RPMI8226 (cell line): ENCODE measurements at regions not wholly inside any gene's neighbourhood (a gene's known extent, or its start where the extent isn't known, plus 50 kb on each side); places are given as distances from the start of the nearest gene placed in this dataset.
"Not testable (repeated sequence)": the region's sequence is repeated elsewhere in the genome, so short reads cannot be mapped to it uniquely, and the experiment has no call there.

Experiments
- DNase-seq: peaks from one replicate; pipeline ENCODE4 v3.0.0-alpha.2; 2015

DNA sequence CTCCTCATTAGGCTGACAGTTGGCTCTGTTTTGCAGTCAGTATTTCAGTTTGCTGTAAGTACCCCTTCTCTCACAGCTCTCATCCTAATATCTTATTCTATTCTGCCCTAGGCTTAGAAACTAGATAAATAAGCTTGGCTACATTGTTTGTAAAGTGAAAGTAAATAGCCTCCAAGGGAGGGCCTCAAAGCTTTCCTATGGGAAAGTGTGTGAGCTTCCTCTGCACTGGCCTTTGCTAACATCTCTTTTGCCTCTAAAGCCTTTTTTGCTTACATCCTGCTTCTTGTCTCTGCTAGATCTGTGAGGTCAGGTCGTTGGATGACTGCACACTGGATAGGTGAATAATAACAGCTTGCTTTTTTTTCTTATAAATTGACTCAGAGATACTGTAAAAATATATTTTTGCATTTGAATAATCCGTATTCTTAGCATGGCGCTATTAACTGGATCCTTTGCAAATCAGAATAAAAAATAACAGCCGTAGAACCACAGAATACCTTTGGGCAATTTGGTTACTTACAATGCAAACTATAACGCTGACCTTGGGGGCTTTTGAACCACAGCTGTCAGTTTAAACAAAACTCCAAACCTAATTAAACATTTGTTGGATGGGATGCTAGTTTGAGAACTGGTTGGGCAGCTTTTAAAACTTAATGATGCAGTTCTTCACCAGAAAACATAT is 55.1 kb downstream of the TTC6 start:
- no peak for DNase-seq

DNA sequence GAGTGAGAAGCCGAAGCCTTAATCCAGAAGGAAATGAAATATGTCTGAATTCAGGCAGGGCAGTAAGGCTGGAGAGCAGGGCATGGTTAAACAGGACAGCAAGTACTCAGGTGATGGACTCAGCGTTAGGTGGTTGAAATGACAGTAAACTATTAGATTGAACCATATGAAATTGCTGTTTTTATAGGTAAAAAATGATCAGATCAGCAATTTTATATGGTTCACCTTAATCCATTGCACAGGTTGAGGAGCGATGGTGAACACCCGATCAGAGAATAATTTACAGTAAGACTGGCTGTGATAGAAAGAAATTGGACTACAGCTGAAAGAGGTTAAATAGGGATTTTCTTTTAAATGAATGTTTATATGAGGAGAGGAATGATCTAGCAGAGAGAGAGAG is 56.6 kb downstream of the TTC6 start:
- DNase-seq: no peak

DNA sequence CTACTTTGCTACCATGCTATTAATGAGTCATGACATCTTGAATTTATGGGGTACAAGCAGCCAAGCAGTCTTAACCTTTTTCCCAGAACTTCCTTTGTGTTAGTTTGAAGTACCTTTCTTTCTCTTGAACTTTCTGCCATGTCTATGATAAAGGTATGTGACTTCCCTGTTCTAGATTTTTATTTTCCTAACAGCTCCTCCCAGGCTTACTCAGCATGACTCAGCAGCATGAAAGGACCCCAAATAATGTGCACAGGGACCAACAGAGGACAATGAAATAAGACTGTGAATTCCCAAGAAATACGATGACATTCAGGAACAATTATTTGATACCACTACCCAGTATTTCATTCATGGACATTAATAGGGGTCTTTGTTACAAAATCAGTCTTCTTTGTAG is 60.0 kb downstream of the TTC6 start:
- no peak for DNase-seq

DNA sequence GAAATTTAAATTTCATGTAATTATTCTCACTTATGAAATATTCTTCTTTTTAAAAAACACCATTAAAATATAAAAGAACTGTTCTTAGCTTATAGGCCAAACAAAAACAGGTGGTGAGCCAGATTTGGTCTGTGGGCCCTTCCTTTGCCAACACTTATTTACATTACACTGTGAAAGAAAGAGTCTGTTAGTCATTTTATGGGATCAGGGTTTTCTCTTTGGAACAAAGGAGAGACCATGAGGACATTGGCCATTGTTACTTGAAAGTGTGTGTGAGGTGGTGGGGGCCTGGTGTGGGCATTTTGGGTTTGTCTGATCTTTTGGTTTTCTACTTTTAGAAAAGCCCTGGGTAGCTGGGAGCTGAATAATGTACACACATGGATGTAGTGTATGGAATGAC is 62.7 kb downstream of the TTC6 start:
- DNase-seq: no peak

DNA sequence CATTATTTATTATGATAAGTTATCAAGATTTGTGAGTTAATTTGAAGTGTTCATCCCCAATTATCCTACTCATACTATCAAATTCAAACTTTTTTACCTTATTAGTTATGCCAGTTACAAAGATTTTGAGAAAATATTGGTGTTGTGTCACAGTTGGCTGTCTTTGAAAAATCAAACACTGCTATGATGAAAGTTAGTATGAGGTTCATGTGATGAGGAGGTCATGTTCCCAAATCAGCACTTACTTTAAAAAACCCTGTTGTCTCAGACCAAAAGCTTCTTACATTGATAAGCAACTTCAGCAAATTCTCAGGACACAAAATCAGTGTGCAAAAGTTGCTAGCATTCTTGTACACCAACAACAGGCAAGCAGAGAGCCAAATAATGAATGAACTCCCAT is 68.1 kb downstream of the TTC6 start:
- no peak for DNase-seq

DNA sequence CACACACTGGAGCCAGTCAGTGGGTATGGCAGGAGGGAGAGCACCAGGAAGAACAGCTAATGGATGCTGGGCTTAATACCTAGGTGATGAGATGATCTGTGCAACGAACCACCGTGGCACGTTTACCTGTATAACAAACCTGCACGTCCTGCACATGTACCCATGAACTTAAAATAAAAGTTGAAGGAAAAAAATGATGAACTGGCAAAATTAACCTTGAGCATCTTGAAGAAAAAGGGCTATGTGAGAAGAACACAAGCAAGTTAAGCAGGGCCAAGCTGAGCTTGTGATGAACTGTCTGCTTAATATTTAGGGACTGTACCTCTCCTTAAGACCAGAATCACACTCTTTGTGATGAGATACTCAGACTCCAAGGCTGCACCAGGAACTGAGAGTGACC is 70.0 kb downstream of the TTC6 start:
- DNase-seq: no peak

DNA sequence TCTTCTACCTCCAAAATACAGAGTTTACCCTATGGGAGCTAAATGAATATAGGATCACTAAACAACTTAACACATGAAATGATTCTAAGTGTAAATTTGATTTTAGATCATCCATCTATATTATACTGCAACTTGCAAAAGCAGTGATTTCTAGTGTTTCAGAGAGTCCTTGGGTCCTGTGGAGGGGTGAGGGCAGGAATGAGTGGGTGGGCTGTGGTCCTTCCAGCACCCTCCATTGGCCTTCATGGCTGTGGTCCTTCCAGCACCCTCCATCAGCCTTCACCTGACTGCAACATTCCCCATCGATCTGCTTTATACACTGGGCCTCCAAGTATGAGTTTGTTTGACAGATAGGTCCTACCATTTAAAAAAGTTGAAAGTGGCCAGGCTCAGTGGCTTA is 70.5 kb downstream of the TTC6 start:
- DNase-seq: no peak

DNA sequence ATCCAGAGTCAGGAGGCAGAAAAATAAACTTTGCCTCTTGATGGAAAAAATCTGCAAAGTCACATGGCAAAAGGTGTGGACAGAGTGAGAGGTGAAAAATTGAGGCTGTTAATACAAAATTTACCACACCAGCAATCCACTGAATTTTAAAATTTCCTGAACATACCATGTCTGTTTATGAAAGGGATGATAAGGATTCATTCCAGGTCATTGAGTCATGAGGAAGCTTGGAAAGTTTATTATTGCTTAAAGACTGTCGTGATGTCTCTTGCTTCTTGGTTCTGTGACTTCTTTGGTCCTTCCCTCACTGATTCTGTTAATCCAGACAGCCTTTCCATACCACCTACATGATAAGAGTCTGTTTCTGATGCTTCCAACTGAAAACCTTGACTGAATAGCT is 73.2 kb downstream of the TTC6 start:
- DNase-seq: no peak

DNA sequence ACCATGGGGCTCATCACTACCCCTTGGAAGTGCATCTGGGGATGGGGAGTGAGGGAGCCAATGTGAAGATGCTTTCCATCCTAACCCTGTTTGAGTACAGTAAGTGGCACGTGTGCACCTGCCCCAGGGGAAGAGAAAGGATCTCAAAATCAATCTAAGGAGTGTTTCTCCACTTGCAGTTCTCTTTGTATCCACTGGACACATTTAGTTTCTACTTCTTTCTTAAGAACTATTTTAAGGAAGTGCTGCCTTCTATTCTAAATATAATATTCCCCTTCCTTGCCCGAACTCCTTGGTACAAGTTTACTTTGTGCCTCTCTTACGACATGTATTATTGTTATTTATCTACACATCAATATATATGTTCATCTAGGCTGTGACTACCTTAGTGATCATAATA is 73.8 kb downstream of the TTC6 start:
- DNase-seq: no peak

DNA sequence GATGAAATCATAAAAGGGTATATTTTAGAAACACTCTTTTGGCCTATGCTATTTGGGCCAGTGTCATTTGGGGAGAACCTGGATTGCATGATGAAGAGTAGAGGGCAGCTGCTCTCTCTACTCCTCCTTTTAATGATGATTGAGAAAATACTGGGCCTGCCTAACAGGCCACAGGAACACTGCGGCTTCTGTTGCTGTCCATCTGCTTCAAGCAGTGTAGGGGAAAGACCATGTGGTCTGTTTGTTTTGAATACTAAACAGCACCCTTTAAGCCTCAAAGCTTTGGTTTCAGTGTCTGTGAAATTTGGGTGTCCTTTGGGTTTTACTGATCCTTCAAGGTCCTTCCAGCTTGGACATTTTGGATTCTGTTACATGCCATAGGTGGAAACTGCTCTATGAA is 78.0 kb downstream of the TTC6 start:
- DNase-seq: no peak

DNA sequence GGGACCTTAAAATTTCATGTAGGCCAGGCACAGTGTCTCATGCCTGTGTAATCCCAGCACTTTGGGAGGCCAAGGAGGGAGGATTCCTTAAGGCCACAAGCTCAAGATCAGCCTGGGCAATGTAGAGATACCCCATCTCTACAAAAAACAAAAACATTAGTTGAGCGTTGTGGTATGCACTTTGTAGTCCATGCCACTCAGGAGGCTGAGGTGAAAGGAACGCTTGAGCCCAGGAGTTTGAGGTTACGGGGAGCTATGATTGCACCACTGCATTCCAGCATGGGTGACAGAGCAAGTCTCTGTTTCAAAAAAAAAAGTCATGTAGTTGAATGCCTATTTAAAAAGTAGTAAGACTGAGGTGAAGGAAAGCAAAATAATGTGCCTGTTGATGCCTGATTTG is 83.5 kb downstream of the TTC6 start:
- DNase-seq: no peak

DNA sequence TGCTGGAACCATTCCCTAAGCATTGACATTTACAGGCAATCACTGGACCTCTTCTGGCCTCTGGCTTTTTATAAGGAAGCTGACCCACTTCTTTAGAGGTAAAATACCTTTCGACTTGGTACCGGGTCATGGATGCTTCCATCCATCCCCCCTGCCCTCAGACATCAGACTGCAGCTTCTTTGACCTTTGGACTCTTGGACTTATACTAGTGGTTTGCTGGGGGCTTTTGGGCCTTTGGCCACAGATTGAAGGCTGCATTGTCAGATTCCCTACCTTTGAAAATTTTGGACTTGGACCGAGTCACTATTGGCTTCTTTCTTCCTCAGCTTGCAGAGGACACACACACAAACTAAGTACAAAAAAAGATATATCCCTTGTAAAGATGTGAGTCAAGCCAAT is 86.1 kb downstream of the TTC6 start:
- no peak for DNase-seq

DNA sequence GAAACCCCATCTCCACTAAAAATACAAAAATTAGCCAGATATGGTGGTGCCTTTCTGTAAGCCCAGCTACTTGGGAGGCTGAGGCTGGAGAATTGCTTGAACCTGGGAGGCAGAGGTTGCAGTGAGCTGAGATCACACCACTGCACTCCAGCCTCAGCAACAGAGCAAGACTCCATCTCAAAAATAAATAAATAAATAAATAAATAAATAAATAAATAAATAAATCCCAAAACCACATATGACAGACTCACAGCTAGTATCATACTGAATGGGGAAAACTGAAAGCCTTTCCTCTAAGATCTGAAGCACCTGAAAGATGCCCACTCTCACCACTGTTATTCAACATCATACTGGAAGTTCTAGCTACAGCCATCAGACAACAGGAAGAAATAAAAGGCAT is 97.3 kb downstream of the TTC6 start:
- not testable (repeated sequence) for DNase-seq

DNA sequence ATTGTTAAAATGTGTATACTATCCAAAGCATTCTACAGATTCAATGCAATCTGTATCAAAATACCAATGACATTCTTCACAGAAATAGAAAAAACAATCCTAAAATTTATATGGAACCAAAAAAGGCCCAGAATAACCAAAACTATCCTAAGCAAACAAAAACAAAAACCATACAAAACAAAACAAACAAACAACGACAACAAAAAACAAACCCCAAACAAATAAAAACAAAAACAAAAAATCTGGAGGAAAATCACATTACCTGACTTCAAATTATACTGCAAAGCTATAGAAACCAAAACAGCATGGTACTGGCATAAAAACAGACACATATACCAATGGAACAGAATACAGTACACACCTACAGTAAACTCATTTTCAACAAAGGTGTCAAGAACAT is 98.0 kb downstream of the TTC6 start:
- not testable (repeated sequence) for DNase-seq

DNA sequence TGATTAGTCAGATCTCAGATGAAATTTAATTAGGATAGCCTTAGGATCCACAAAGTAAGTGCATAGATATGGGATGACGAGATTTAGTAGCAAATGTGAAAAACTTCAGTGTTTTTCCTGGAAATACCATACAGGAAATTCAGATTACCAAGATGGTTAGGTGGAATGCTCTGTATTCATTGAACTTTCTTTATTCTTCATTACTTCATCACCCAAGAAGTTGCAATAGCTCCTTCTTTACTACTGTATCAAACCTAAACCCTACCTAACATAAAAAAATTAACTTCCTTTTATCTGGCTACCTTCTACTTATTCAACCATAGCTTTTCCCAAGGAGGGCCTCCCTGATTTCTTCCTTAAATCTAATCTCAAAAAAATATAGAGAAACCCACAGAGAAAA is 100.4 kb downstream of the TTC6 start:
- DNase-seq: no peak

DNA sequence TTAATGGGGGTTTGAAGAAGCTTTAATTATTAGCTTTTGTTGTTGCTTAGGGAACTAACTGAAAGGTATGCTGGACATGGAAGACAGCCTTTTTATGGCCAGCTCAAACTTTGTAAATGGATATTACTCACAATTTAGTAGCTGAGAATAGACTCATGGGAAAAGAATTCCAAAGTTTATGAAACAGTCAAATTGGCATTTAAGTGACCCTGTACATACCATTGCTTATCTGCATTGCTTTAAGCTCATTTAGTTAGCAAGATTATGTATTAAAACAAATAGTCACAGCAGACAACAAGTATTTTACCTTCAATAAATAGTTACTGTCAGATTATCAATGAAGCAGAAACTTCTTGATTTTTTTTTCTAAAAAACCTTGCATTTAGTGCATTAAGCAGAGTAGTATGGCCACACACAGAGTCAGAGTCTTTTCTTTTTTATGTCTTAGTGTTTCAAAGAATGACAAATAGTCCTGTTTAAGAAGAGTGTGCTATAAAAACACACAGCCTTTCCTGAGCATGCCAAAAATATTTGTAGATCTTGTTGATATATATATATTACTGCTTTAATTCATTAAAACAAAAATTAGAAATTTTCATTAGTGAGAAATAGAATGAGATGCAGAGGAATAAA is 102.2 kb downstream of the TTC6 start:
- DNase-seq: no peak

DNA sequence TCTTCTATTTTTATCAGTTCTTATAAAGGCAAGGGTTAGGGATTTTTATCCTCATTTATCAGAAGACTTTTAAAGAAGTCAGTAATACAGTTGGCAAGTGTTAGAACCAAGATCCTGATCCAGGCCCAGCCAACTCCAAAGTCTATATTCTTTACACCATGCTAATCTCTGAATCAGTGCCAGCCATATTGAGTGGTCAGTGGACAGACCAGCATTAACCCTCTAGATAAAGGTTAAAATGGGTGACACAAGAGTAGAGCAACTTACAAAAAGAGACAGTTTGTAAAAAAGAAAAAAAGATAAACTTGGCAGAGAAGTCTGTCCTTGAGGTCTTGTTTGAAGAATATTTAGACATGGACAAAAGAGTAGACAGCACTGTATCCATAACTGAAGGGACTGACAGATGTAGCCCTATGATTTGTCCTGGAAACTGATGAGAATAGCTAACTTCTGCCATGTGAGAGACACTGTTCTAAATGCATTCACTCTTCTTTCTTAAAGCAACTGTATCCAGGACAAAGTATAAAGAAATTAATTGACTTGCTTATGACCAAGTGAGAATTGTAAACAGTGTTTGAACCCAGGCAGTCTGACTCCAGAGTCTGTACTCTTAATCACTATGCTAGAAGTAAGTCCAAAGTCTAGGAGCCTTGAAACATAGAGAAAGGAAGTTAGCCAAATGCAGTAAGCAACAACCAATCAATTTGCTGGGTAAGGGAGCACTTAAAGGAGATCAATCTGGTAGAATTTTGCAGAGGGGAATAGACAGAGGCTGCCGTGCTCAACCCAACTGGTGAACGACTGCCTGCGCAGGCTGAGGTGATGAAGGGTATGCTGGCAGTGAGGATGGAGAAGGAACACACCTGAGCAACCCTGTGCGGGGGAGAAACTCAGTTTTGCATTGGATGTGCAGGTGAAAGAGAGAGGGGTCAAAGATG is 103.7 kb downstream of the TTC6 start:
- no peak for DNase-seq

DNA sequence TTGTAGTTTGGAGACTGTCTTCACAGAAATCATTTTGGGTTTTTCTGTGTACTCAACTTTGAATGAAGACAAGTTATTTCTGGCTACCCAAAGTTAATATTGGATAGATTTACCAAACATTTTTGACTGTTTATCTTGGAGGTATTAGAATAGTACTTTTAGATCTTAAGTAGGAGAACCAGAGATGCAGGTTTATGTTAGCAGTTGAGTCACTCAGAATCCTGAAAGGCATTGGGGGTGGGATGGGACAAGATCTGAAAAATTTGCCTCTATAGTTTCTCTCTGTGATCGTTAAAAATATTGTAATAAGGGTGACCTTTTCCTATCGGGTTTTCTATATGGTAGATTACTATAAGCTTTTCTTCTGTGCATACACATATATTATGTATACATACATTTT is 112.3 kb downstream of the TTC6 start:
- no peak for DNase-seq

DNA sequence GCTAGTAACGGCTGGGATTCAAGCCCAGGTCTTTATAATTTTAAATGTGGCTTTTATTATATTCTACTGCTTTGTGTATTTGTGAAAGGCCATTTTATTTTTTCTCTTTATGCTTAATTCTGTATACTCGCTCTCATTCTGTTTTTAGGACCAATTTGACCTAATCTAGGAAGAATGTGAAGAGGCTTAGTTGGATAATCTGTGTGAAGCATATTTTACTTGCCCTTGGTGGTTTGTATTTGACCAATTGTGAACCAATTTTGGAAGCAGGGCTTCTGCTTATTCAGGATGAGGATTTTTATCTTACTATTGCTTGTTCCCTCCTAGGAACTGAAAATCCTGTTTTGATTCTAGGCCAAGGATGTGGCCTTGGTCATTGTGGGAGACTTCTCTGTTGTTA is 113.1 kb downstream of the TTC6 start:
- DNase-seq: no peak

DNA sequence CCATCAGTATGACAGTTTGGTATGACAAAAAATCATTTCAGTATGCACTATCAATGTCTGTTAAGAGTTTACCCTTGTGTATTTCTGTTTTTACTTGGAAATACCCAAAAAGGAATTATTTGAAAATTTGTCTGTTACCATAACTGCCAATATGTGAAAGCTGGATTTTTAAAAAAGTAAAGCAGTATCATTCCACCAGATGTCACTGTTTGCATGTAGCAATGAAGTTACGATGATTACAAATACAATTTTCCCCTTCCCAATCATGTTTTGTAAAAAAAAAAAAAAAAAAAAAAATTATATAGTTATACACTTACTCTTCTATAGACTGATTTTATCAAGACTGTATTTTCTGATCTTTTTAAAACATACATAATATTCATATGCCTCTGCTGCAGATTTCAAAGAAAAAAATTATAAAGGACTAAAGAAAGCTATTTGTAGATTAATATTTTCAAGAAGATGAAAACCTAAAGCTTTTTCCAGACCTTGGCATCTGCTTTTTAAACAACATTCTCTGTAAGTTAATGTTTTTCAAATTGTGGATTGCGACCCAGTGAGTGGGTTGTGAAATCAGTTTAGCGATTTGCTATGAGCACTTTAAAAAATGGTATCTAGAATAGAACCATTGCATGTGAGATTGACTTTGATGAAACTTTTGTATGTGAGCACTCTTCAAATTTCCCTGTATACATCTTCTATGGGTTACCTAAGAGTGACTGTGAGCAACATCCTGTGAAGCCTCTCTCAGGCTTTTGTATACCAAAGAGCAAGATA is 114.2 kb downstream of the TTC6 start:
- no peak for DNase-seq

DNA sequence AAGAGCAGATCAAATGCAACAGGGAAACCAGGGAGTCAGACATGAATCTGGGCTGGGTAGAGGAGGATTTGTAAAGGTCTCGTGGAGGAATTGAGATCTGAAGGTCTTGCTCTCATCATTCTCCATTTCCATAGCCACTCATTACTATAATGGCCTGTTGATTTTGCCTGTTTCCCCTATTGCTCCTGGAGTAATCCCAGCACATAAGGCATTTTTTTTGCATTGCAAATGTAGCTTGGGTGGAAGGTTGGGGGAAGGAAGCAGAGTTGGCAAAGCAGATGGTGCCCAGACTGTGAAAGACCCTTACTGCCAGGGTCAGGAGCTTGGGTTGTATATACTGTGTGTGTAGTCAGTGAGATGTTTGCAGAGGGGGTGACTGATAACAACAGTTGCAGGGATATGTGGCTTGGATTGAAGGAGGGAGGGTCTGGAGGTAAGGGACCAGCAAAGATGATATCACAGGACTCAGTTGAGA is 116.0 kb downstream of the TTC6 start:
- no peak for DNase-seq

DNA sequence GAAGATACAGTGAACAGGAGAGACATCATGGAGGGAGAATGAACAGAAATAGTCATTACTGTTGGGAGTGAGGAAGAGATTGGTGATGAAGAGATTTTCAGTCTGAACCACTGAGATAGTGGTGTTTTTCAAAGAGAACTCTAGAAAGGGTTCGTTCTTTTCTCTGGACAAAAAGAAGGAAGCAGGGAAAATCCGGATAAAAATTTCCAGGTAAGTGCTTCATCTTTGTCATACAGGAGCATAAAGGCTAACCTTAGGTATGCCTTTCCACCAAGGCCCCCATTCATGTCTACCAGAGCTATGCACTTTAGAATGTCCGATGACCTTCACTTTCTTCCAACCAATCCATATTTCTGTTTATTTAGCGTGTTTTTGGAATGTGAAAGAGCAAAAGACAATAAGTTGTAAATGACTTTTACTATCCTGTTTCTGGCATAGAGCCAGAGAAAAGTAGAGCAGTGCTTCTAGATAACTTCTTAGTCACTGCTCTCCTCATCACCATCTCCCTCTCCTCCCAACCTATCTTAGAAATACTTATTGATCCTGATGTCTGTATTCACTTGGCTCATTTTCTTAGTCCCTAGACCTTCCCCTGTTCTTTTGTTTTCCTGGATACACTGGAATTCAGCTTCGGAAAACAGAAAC is 116.5 kb downstream of the TTC6 start:
- no peak for DNase-seq

DNA sequence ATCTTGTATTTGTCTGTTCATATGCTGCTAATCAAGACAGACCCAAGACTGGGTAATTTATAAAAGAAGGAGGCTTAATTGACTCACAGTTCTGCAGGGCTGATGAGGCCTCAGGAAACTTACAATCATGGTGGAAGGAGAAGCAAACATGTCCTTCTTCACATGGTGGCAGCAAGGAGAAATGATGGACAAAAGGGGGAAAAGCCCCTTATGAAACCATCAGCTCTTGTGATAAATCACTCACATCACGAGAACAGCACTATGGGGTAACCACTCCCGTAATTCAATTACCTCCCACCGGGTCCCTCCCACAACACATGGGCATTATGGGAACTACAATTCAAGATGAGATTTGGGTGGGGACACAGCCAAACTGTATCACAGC is 117.0 kb downstream of the TTC6 start:
- DNase-seq: not testable (repeated sequence)
